HL-60 (cell line): ENCODE measurements at regions not wholly inside any gene's neighbourhood (a gene's known extent, or its start where the extent isn't known, plus 50 kb on each side); places are given as distances from the start of the nearest gene placed in this dataset.

ENCODE experiments used
- CTCF ChIP-seq: IDR thresholded peaks from one replicate; pipeline ENCODE4 v1.5.1; 2011; ENCODE audit warnings: low read length, control low read depth, inconsistent platforms; ENCODE audit not compliant: insufficient read depth
- GABPA ChIP-seq: IDR thresholded peaks from 2 replicates; pipeline ENCODE4 v1.6.1; 2012; ENCODE audit warnings: low read depth

DNA sequence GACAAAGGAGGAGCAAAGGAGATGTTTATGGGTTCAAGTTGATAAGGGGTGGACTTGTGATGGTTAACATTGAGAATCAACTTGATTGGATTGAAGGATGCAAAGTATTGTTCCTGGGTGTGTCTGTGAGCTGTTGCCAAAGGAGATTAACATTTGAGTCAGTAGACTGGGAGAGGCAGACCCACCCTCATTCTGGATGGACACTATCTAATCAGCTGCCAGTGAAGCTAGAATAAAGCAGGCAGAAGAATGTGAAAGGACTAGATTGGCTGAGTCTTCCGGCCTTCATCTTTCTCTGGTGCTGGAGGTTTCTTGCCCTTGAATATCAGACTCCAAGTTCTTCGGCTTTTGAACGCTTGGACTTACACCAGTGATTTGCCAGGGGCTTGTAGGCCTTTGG lies 98.7 kb upstream of the DAB1 start:
- TF ChIP-seq CTCF, result no peak
- no peak for TF ChIP-seq GABPA
